ENCODE measurements at regions not wholly inside any gene's neighbourhood (a gene's known extent, or its start where the extent isn't known, plus 50 kb on each side); places are given as distances from the start of the nearest gene placed in this dataset.
"Not testable (repeated sequence)": the region's sequence is repeated elsewhere in the genome, so short reads cannot be mapped to it uniquely, and the experiment has no call there.

GRCh38 chrX:143318857-143319256, 198.4 kb downstream of the SPANXN3 start:
- TF ChIP-seq CTCF (IDR thresholded peaks at IDR 0.05; ENCODE audit: insufficient read depth, low read length); POLR2AphosphoS5 (IDR thresholded peaks at IDR 0.05; ENCODE audit: low read depth); REST (IDR thresholded peaks at IDR 0.05; ENCODE audit: insufficient replicate concordance, low read depth): not testable (repeated sequence)
